Epidermal melanocyte (primary cell): ENCODE measurements at regions not wholly inside any gene's neighbourhood (a gene's known extent, or its start where the extent isn't known, plus 50 kb on each side); places are given as distances from the start of the nearest gene placed in this dataset.

Experiments used
- DNase-seq: peaks from one replicate; pipeline ENCODE4 v3.0.0; 2011; ENCODE audit warnings: low spot score; ENCODE audit not compliant: insufficient read length

GRCh38 chr9:90014421-90014820 is 409.6 kb downstream of the GADD45G start:
- DNase-seq = no peak

- DNase-seq = no peak
Observed at GRCh38 chr9:90016272-90016671, 411.5 kb downstream of the GADD45G start.

GRCh38 chr9:90017679-90018078 is 412.9 kb downstream of the GADD45G start:
- DNase-seq = no peak

GRCh38 chr9:90018688-90019087 is 413.9 kb downstream of the GADD45G start:
- no peak for DNase-seq

- DNase-seq = no peak
Observed at GRCh38 chr9:90019626-90020025, 414.8 kb downstream of the GADD45G start.

GRCh38 chr9:90020276-90020871 is 415.6 kb downstream of the GADD45G start:
- no peak for DNase-seq

GRCh38 chr9:90021216-90021906 is 416.5 kb downstream of the GADD45G start:
- no peak for DNase-seq

- DNase-seq = no peak
Observed at GRCh38 chr9:90022474-90022873, 417.7 kb downstream of the GADD45G start.

GRCh38 chr9:90023861-90024260 is 419.0 kb downstream of the GADD45G start:
- DNase-seq = no peak

- DNase-seq = no peak
Observed at GRCh38 chr9:90024409-90024808, 419.6 kb downstream of the GADD45G start.

- no peak for DNase-seq
Observed at GRCh38 chr9:90024823-90025222, 420.0 kb downstream of the GADD45G start.

GRCh38 chr9:90025816-90026215 is 421.0 kb downstream of the GADD45G start:
- no peak for DNase-seq

- no peak for DNase-seq
Observed at GRCh38 chr9:90027296-90027790, 422.5 kb downstream of the GADD45G start.

- DNase-seq = no peak
Observed at GRCh38 chr9:90029386-90029785, 424.6 kb downstream of the GADD45G start.

GRCh38 chr9:90029996-90030395 is 425.2 kb downstream of the GADD45G start:
- no peak for DNase-seq

- no peak for DNase-seq
Observed at GRCh38 chr9:90032296-90033027, 427.6 kb downstream of the GADD45G start.

- no peak for DNase-seq
Observed at GRCh38 chr9:90033028-90033650, 428.3 kb downstream of the GADD45G start.

GRCh38 chr9:90034071-90034470 is 429.3 kb downstream of the GADD45G start:
- DNase-seq = no peak

- no peak for DNase-seq
Observed at GRCh38 chr9:90035471-90035870, 430.7 kb downstream of the GADD45G start.

- no peak for DNase-seq
Observed at GRCh38 chr9:90037146-90037797, 432.5 kb downstream of the GADD45G start.

- DNase-seq = no peak
Observed at GRCh38 chr9:90038763-90039162, 434.0 kb downstream of the GADD45G start.
